H9 (cell line): ENCODE measurements at regions not wholly inside any gene's neighbourhood (a gene's known extent, or its start where the extent isn't known, plus 50 kb on each side); places are given as distances from the start of the nearest gene placed in this dataset.

Experiments
- DNase-seq: peaks from one replicate; pipeline ENCODE4 v3.0.0-alpha.2; 2017
- H2AFZ ChIP-seq: one replicate; pipeline ENCODE4 v1.6.1; 2013; ENCODE audit warnings: mild to moderate bottlenecking, low read length, control low read depth, moderate library complexity
- H2AK5ac ChIP-seq: 2 replicates; pipeline ENCODE4 v1.6.1; 2013; ENCODE audit warnings: low read length, control low read depth, mixed read lengths; ENCODE audit not compliant: insufficient read length
- H2BK120ac ChIP-seq: one replicate; pipeline ENCODE4 v1.6.1; 2013; ENCODE audit warnings: low read depth, mild to moderate bottlenecking, low read length, control low read depth, inconsistent platforms; ENCODE audit not compliant: poor library complexity, severe bottlenecking
- H2BK12ac ChIP-seq: 2 replicates; pipeline ENCODE4 v1.6.1; 2013; ENCODE audit warnings: low read length, control low read depth, mixed read lengths, low read depth; ENCODE audit not compliant: insufficient read length
- H2BK15ac ChIP-seq: 2 replicates; pipeline ENCODE4 v1.6.1; 2013; ENCODE audit warnings: low read depth, low read length, control low read depth
- H2BK20ac ChIP-seq: one replicate; pipeline ENCODE4 v1.6.1; 2013; ENCODE audit warnings: low read depth, mild to moderate bottlenecking, low read length, control low read depth, inconsistent platforms; ENCODE audit not compliant: poor library complexity, severe bottlenecking
- H2BK5ac ChIP-seq: 2 replicates; pipeline ENCODE4 v1.6.1; 2013; ENCODE audit warnings: low read length, control low read depth, mixed read lengths; ENCODE audit not compliant: insufficient read length
- H3K14ac ChIP-seq: 2 replicates; pipeline ENCODE4 v1.6.1; 2013; ENCODE audit warnings: low read length, control low read depth; ENCODE audit not compliant: insufficient read depth
- H3K18ac ChIP-seq: 2 replicates; pipeline ENCODE4 v1.6.1; 2013; ENCODE audit warnings: low read depth, mild to moderate bottlenecking, mixed read lengths, low read length, control low read depth; ENCODE audit not compliant: insufficient read length
- H3K23ac ChIP-seq: 2 replicates; pipeline ENCODE4 v1.6.1; 2013; ENCODE audit warnings: low read length, control low read depth, mixed read lengths, low read depth; ENCODE audit not compliant: insufficient read length
- H3K23me2 ChIP-seq: 2 replicates; pipeline ENCODE4 v1.6.1; 2013; ENCODE audit warnings: low read depth, mild to moderate bottlenecking, mixed read lengths, low read length, control low read depth; ENCODE audit not compliant: insufficient read length, poor library complexity, severe bottlenecking
- H3K27ac ChIP-seq: 2 replicates; pipeline ENCODE4 v1.5.1; 2013; ENCODE audit warnings: low read length, control low read depth, mixed read lengths, low read depth; ENCODE audit not compliant: insufficient read length
- H3K27me3 ChIP-seq: 2 replicates; pipeline ENCODE4 v1.6.1; 2013; ENCODE audit warnings: low read length, control low read depth, inconsistent platforms; ENCODE audit not compliant: insufficient read depth
- H3K4ac ChIP-seq: 2 replicates; pipeline ENCODE4 v1.6.1; 2013; ENCODE audit warnings: low read depth, mild to moderate bottlenecking, control low read depth, inconsistent platforms, low read length, moderate library complexity
- H3K4me1 ChIP-seq: 2 replicates; pipeline ENCODE4 v1.6.1; 2013; ENCODE audit warnings: low read length, control low read depth, inconsistent platforms; ENCODE audit not compliant: insufficient read depth
- H3K4me2 ChIP-seq: 2 replicates; pipeline ENCODE4 v1.6.1; 2013; ENCODE audit warnings: low read length, control low read depth, mixed read lengths; ENCODE audit not compliant: insufficient read length, insufficient read depth
- H3K56ac ChIP-seq: 2 replicates; pipeline ENCODE4 v1.6.1; 2013; ENCODE audit warnings: low read depth, mild to moderate bottlenecking, mixed read lengths, low read length, control low read depth; ENCODE audit not compliant: insufficient read length
- H3K79me1 ChIP-seq: 2 replicates; pipeline ENCODE4 v1.6.1; 2013; ENCODE audit warnings: low read depth, mild to moderate bottlenecking, moderate library complexity, low read length, control low read depth, inconsistent platforms; ENCODE audit not compliant: insufficient read depth, poor library complexity, severe bottlenecking
- H3K79me2 ChIP-seq: 2 replicates; pipeline ENCODE4 v1.6.1; 2013; ENCODE audit warnings: low read length, control low read depth, inconsistent platforms; ENCODE audit not compliant: insufficient read depth
- H3K9ac ChIP-seq: 2 replicates; pipeline ENCODE4 v1.6.1; 2013; ENCODE audit warnings: low read length, control low read depth, mixed read lengths; ENCODE audit not compliant: insufficient read length; ENCODE audit errors: extremely low read depth
- H3K9me3 ChIP-seq: one replicate; pipeline ENCODE4 v1.6.1; 2013; ENCODE audit warnings: low read depth, low read length, inconsistent platforms; ENCODE audit not compliant: control insufficient read depth
- H3T11ph ChIP-seq: one replicate; pipeline ENCODE4 v1.6.1; 2013; ENCODE audit warnings: mild to moderate bottlenecking, low read length, control low read depth, inconsistent platforms
- H4K20me1 ChIP-seq: one replicate; pipeline ENCODE4 v1.6.1; 2013; ENCODE audit not compliant: control insufficient read depth, insufficient read length, insufficient read depth
- H4K5ac ChIP-seq: 2 replicates; pipeline ENCODE4 v1.6.1; 2013; ENCODE audit warnings: low read depth, mild to moderate bottlenecking, mixed read lengths, low read length, control low read depth; ENCODE audit not compliant: insufficient read length
- H4K8ac ChIP-seq: replicated peaks from 2 replicates; pipeline ENCODE4 v1.6.1; 2013; ENCODE audit warnings: low read length, control low read depth, mixed read lengths, low read depth; ENCODE audit not compliant: insufficient read length
- H4K91ac ChIP-seq: 2 replicates; pipeline ENCODE4 v1.6.1; 2013; ENCODE audit warnings: low read depth, mild to moderate bottlenecking, moderate library complexity, mixed read lengths, low read length, control low read depth; ENCODE audit not compliant: insufficient read length
- H3K27ac Mint-ChIP-seq, 3 experiments: 2 replicates in 2 of 3; 3 replicates in 1 of 3; pipeline ENCODE4 v1.8.0; 2020 to 2021; ENCODE audit warnings: mixed read lengths in 3 of 3, mild to moderate bottlenecking in 1 of 3, moderate library complexity in 1 of 3
- H3K27me3 Mint-ChIP-seq: 2 replicates; pipeline ENCODE4 v1.8.0; 2021; ENCODE audit warnings: low read depth, mild to moderate bottlenecking, moderate library complexity, mixed read lengths
- H3K36me3 Mint-ChIP-seq, 3 experiments: 2 replicates in 2 of 3; 3 replicates in 1 of 3; pipeline ENCODE4 v1.8.0; 2020 to 2021; ENCODE audit warnings: low read depth in 3 of 3, mixed read lengths in 3 of 3; ENCODE audit not compliant: insufficient read depth in 1 of 3
- H3K4me1 Mint-ChIP-seq, 2 experiments: 2 replicates each; pipeline ENCODE4 v1.8.0; 2020; ENCODE audit warnings: mixed read lengths in 2 of 2
- H3K4me3 Mint-ChIP-seq, 2 experiments: 2 replicates in 1 of 2; 3 replicates in 1 of 2; pipeline ENCODE4 v1.8.0; 2020 to 2021; ENCODE audit warnings: mild to moderate bottlenecking in 2 of 2, mixed read lengths in 2 of 2, moderate library complexity in 1 of 2
- H3K9me3 Mint-ChIP-seq, 2 experiments: 2 replicates in 1 of 2; 3 replicates in 1 of 2; pipeline ENCODE4 v1.8.0; 2020; ENCODE audit warnings: mild to moderate bottlenecking in 2 of 2, mixed read lengths in 2 of 2, moderate library complexity in 1 of 2
- CTCF ChIP-seq: fragments of 200-600 bp; sonication (generic); conservative IDR thresholded peaks from 3 replicates; pipeline ENCODE4 v1.8.0; 2021; ENCODE audit warnings: antibody characterized with exemption, mild to moderate bottlenecking
- WGBS: extraction: QIAGEN DNeasy Blood & Tissue Kit; methylation state at CpG from one replicate; pipeline ENCODE4 v1.1.7; 2013; ENCODE audit warnings: missing lambda C conversion rate, low lambda C conversion rate, mixed read lengths; ENCODE audit not compliant: insufficient read length; ENCODE audit errors: extremely low coverage; 5-methylcytosine and 5-hydroxymethylcytosine counted together

- no peak overlapping the region for H3K4me3 Mint-ChIP-seq
- H3K18ac ChIP-seq: no peak overlapping the region
- H3K23ac ChIP-seq: no peak overlapping the region
- no peak overlapping the region for H2BK15ac ChIP-seq
- no peak overlapping the region for H3T11ph ChIP-seq
- H3K79me2 ChIP-seq: no peaks in the 10 kb centered on the region
- H3K27me3 Mint-ChIP-seq: peaks cover 1% of the 10 kb centered on the region; the same call in 1 of the 2 replicates
- H3K9me3 Mint-ChIP-seq: peaks cover 0 to 14% of the 10 kb centered on the region in 2 experiments; a peak in 4 of 5 replicates
- no peak overlapping the region for H2BK12ac ChIP-seq
- H4K5ac ChIP-seq: no peak overlapping the region
- H2BK120ac ChIP-seq: no peak overlapping the region
- H3K4ac ChIP-seq: no peak overlapping the region
- no peak for TF ChIP-seq CTCF
- no peak overlapping the region for H3K4me2 ChIP-seq
- no peaks in the 10 kb centered on the region for H3K79me1 ChIP-seq
- H3K23me2 ChIP-seq: no peaks in the 10 kb centered on the region
- no peaks in the 10 kb centered on the region for H3K27me3 ChIP-seq
- no peak overlapping the region for H2BK20ac ChIP-seq
- no peak overlapping the region for H2AFZ ChIP-seq
- WGBS: no CpG with 5 or more reads among the region's 2 CpGs
- no peak overlapping the region for H4K91ac ChIP-seq
- no peaks in the 10 kb centered on the region for H3K9me3 ChIP-seq
- no peak overlapping the region for H2AK5ac ChIP-seq
- no peak overlapping the region for H3K27ac ChIP-seq
- H2BK5ac ChIP-seq: no peak overlapping the region
- peaks cover 7 to 13% (median 10%) of the 10 kb centered on the region in 3 experiments; a peak in 6 of 7 replicates for H3K36me3 Mint-ChIP-seq
- H3K9ac ChIP-seq: no peak overlapping the region
- no peak overlapping the region for H4K8ac ChIP-seq
- H3K56ac ChIP-seq: no peak overlapping the region
- H3K4me1 Mint-ChIP-seq: peaks cover 4 to 5% of the 10 kb centered on the region in 2 experiments
- peak overlapping the region in 1 of 3 experiments; percentile 65; a peak in 1 of 7 replicates for H3K27ac Mint-ChIP-seq
- H3K4me1 ChIP-seq: no peaks in the 10 kb centered on the region
- H3K14ac ChIP-seq: no peak overlapping the region
- no peaks in the 10 kb centered on the region for H4K20me1 ChIP-seq
- no peak for DNase-seq
These were observed 220.8 kb upstream of the SLC24A2 start for GRCh38 chr9:20009606-20010005.
